Sigmoid colon (tissue), 6 donors: ENCODE measurements at regions not wholly inside any gene's neighbourhood (a gene's known extent, or its start where the extent isn't known, plus 50 kb on each side); places are given as distances from the start of the nearest gene placed in this dataset.

ENCODE experiments used
- DNase-seq: peaks from one replicate; pipeline ENCODE4 v3.0.0-alpha.2; 2019
- H3K27ac ChIP-seq, 4 donors: fragments of 200-600 bp; sonication (generic); one replicate each; pipeline ENCODE4 v1.5.1; 2016 to 2019; ENCODE audit warnings: mild to moderate bottlenecking in 1 of 4
- H3K27me3 ChIP-seq, 3 donors: fragments of 200-600 bp; sonication (generic); one replicate each; pipeline ENCODE4 v1.5.1; 2019; ENCODE audit warnings: mild to moderate bottlenecking in 1 of 3
- H3K36me3 ChIP-seq, 4 donors: fragments of 200-600 bp; sonication (generic); one replicate each; pipeline ENCODE4 v1.5.1; 2016 to 2019
- H3K4me1 ChIP-seq, 4 donors: fragments of 200-600 bp; sonication (generic); one replicate each; pipeline ENCODE4 v1.5.1; 2017 to 2019
- H3K4me3 ChIP-seq, 4 donors: fragments of 200-600 bp; sonication (generic); one replicate each; pipeline ENCODE4 v1.5.1; 2017 to 2019; ENCODE audit warnings: mild to moderate bottlenecking in 2 of 4, moderate library complexity in 1 of 4
- H3K9me3 ChIP-seq, 4 donors: fragments of 200-600 bp in 3 of 4; sonication (generic) in 3 of 4; one replicate each; pipeline versions ENCODE4 v1.5.1 to v1.6.1; 2013 to 2019
- CTCF ChIP-seq, 4 experiments: fragments of 450-650 bp in 3 of 4; fragments of 200-600 bp in 1 of 4; IDR thresholded peaks; one replicate each; pipeline ENCODE4 v1.5.1; 2016 to 2019; ENCODE audit warnings: antibody characterized with exemption in 4 of 4, mild to moderate bottlenecking in 3 of 4, moderate library complexity in 2 of 4
- EP300 ChIP-seq, 4 donors: sonication (generic); formaldehyde crosslinking; IDR thresholded peaks; one replicate each; pipeline ENCODE4 v1.6.1; 2017; ENCODE audit warnings: antibody characterized with exemption in 4 of 4
- POLR2A ChIP-seq, 2 donors: fragments of 450-650 bp; IDR thresholded peaks; one replicate each; pipeline ENCODE4 v1.6.1; 2016; ENCODE audit warnings: antibody characterized with exemption in 2 of 2, mild to moderate bottlenecking in 2 of 2, moderate library complexity in 2 of 2
- POLR2AphosphoS5 ChIP-seq, 4 donors: sonication (generic); formaldehyde crosslinking; IDR thresholded peaks; one replicate each; pipeline ENCODE4 v1.6.1; 2017; ENCODE audit warnings: antibody characterized with exemption in 4 of 4
- WGBS, 2 donors: extraction: QIAGEN DNeasy Blood & Tissue Kit; methylation state at CpG; one replicate each; pipeline ENCODE4 v1.1.7; 2013; 5-methylcytosine and 5-hydroxymethylcytosine counted together
- intact Hi-C: fragments of 100-400 bp; cut with DNase I; formaldehyde crosslinking; loops from one replicate; pipeline ENCODE4 v1.15.1; 2023
- donor health status: healthy with polysubstance abuse.
- donor health status: healthy.

- DNase-seq: no peak
- Histone ChIP-seq H3K9me3 (peaks cover 0 to 4% (median 0%) of the 10 kb centered on the region in 4 donors), H3K4me1 (no peaks in the 10 kb centered on the region), H3K27ac (no peak overlapping the region), H3K36me3 (no peaks in the 10 kb centered on the region), H3K27me3 (no peaks in the 10 kb centered on the region), H3K4me3 (no peak overlapping the region)
- TF ChIP-seq POLR2AphosphoS5 (IDR thresholded peaks at IDR 0.05) (no peak), POLR2A (IDR thresholded peaks at IDR 0.05) (no peak), CTCF (IDR thresholded peaks at IDR 0.05) (no peak), EP300 (IDR thresholded peaks at IDR 0.05) (no peak)
- 25 to 67% methylated on average over 2 of the region's 2 CpGs for WGBS, 2 donors
- intact Hi-C loops: no loop called here
Measured at GRCh38 chr4:28313729-28314713, 1453.4 kb downstream of the STIM2 start.

- no peak for TF ChIP-seq POLR2A (IDR thresholded peaks at IDR 0.05)
- no peak for TF ChIP-seq POLR2AphosphoS5 (IDR thresholded peaks at IDR 0.05)
- TF ChIP-seq CTCF (IDR thresholded peaks at IDR 0.05): no peak
- no peak for TF ChIP-seq EP300 (IDR thresholded peaks at IDR 0.05)
- Histone ChIP-seq H3K4me3 (no peak overlapping the region), H3K9me3 (no peaks in the 10 kb centered on the region), H3K27me3 (no peaks in the 10 kb centered on the region), H3K36me3 (no peaks in the 10 kb centered on the region), H3K27ac (no peak overlapping the region), H3K4me1 (no peaks in the 10 kb centered on the region)
- intact Hi-C loops: no loop called here
- DNase-seq: no peak
- WGBS, 2 donors: 80 to 87% methylated on average over 2 of the region's 2 CpGs
Measured at GRCh38 chr4:28317221-28317620, 1456.6 kb downstream of the STIM2 start.

- TF ChIP-seq POLR2A (IDR thresholded peaks at IDR 0.05): no peak
- intact Hi-C loops: no loop called here
- Histone ChIP-seq H3K9me3 (no peaks in the 10 kb centered on the region), H3K4me1 (no peaks in the 10 kb centered on the region), H3K36me3 (no peaks in the 10 kb centered on the region), H3K27me3 (no peaks in the 10 kb centered on the region), H3K4me3 (no peak overlapping the region), H3K27ac (no peak overlapping the region)
- WGBS, 2 donors: 78 to 85% methylated on average over 3 of the region's 3 CpGs
- DNase-seq: no peak
Measured at GRCh38 chr4:28334249-28334648, 1473.6 kb downstream of the STIM2 start.

- no peaks in the 10 kb centered on the region for H3K27me3 ChIP-seq
- no peaks in the 10 kb centered on the region for H3K4me1 ChIP-seq
- TF ChIP-seq POLR2AphosphoS5 (IDR thresholded peaks at IDR 0.05) (no peak), EP300 (IDR thresholded peaks at IDR 0.05) (no peak), POLR2A (IDR thresholded peaks at IDR 0.05) (no peak), CTCF (IDR thresholded peaks at IDR 0.05) (no peak)
- intact Hi-C loops: no loop called here
- DNase-seq: no peak
- no peak overlapping the region for H3K27ac ChIP-seq
- H3K9me3 ChIP-seq: peaks cover 0 to 5% (median 4%) of the 10 kb centered on the region in 4 donors
- WGBS, 2 donors: 83 to 89% methylated on average over 2 of the region's 2 CpGs
- no peak overlapping the region for H3K4me3 ChIP-seq
- H3K36me3 ChIP-seq: no peaks in the 10 kb centered on the region
Measured at GRCh38 chr4:28341784-28342183, 1481.1 kb downstream of the STIM2 start.

GRCh38 chr4:28350485-28350884, 1489.8 kb downstream of the STIM2 start:
- intact Hi-C loops: no loop called here
- no peaks in the 10 kb centered on the region for H3K27me3 ChIP-seq

More at GRCh38 chr4:28350485-28350884, 1489.8 kb downstream of the STIM2 start:
- DNase-seq: no peak
- Histone ChIP-seq H3K27ac (no peak overlapping the region), H3K36me3 (no peaks in the 10 kb centered on the region), H3K4me1 (peaks cover 0 to 6% (median 0%) of the 10 kb centered on the region in 4 donors), H3K9me3 (no peaks in the 10 kb centered on the region), H3K4me3 (no peak overlapping the region)
- TF ChIP-seq POLR2AphosphoS5 (IDR thresholded peaks at IDR 0.05) (no peak), EP300 (IDR thresholded peaks at IDR 0.05) (no peak), POLR2A (IDR thresholded peaks at IDR 0.05) (no peak), CTCF (IDR thresholded peaks at IDR 0.05) (no peak)
